Stimulated activated naive CD8-positive, alpha-beta T cell treated with anti-CD3 and anti-CD28 coated beads, Interleukin-15, amount 100 ng/mL, for 72 hours (primary cell): ENCODE measurements at regions not wholly inside any gene's neighbourhood (a gene's known extent, or its start where the extent isn't known, plus 50 kb on each side); places are given as distances from the start of the nearest gene placed in this dataset.
"Not testable (repeated sequence)": the region's sequence is repeated elsewhere in the genome, so short reads cannot be mapped to it uniquely, and the experiment has no call there.

Source experiments
- ATAC-seq: fragments of 150-1000 bp; cut with Tn5 transposase; 2 replicates; pipeline ENCODE4 v1.10.0; 2021; ENCODE audit warnings: mild to moderate bottlenecking, moderate library complexity
- DNase-seq, 2 donors: peaks; one replicate each; pipeline ENCODE4 v3.0.0; 2021 to 2022
- H3K27ac Mint-ChIP-seq, 2 donors: one replicate each; pipeline ENCODE4 v1.8.0; 2022; ENCODE audit warnings: mild to moderate bottlenecking in 2 of 2, mixed read lengths in 2 of 2, moderate library complexity in 2 of 2
- H3K27me3 Mint-ChIP-seq: one replicate; pipeline ENCODE4 v1.8.0; 2022; ENCODE audit warnings: mixed read lengths
- H3K4me1 Mint-ChIP-seq: one replicate; pipeline ENCODE4 v1.8.0; 2022; ENCODE audit warnings: mild to moderate bottlenecking, mixed read lengths
- H3K4me3 Mint-ChIP-seq, 2 donors: one replicate each; pipeline ENCODE4 v1.8.0; 2022; ENCODE audit warnings: mild to moderate bottlenecking in 2 of 2, mixed read lengths in 2 of 2, moderate library complexity in 1 of 2
- H3K9me3 Mint-ChIP-seq, 2 donors: one replicate each; pipeline ENCODE4 v1.8.0; 2022; ENCODE audit warnings: mixed read lengths in 2 of 2

DNA sequence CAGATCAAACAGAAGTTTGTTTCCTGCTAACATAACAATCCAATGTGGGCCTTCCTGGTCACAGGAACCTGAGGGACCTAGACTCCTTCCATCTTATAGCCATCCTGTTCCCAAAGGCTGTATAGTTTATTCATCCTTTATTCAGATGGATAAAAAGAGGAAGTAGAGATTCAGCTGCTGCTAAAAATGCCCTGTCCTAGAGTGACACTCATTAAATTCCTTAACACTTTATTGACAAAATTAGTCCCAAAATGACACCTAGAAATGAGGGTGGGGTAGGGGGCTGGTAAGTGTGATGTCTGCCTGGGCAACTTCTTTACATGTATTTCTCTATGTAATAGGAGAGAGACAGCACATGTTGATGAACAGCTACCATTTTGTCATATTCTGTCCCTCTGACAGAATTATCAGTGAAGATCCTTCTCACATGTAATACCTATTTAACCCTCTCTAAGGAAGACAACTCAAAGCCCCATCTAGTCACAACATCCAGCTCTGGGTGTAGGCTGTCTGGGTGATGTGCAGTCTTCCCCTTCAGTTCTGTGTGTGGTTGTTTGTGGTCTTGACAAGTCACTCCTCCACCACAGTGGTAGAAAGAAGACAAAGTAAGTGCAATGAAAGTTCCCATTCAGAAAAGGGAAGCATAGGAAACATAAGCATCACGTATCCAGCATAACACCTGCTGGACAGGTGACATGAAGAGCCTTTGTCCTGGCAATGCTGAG lies 253.9 kb upstream of the CNTNAP5 start:
- no peak overlapping the region for H3K4me3 Mint-ChIP-seq
- ATAC-seq (no peak), DNase-seq (no peak)
- no peaks in the 10 kb centered on the region for H3K4me1 Mint-ChIP-seq
- H3K27ac Mint-ChIP-seq = no peak overlapping the region
- peaks cover 8 to 9% of the 10 kb centered on the region in 2 donors for H3K9me3 Mint-ChIP-seq
- no peaks in the 10 kb centered on the region for H3K27me3 Mint-ChIP-seq

DNA sequence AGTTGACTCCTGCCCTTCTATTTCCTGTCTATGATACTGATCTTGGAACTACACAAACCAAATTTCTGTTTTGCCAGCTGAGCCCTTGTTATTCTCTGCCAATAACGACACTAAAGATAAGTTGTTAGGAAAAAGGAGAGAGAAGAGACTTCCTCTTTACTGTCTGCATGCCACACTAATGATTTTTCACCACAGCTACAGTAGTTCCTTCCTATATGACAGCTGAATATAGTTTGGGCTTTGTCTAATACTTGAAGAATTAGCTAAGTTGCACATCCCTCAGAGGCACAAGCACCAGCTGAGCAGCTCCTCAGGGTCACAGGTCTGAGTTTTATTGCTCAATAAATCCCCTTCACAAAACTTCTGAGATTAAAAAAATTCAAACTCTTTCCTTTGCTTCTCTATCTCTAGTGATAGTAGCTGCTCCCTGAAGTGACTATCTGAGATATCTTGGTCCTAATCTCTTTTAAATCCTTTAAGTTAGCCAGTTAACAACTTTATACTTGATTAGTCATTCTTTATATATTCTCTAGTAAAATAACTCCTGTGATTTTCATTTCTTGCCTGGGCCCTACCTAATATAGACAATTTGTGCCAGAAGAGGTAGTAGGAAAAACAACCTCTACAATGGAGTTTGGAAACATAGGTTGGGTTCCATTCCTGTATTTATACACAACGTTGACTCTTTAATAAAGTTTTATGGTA lies 253.0 kb upstream of the CNTNAP5 start:
- Mint-ChIP-seq H3K4me3 (no peak overlapping the region), H3K27ac (no peak overlapping the region), H3K4me1 (no peaks in the 10 kb centered on the region), H3K27me3 (no peaks in the 10 kb centered on the region), H3K9me3 (peaks cover 8 to 9% of the 10 kb centered on the region in 2 donors)
- ATAC-seq (no peak), DNase-seq (no peak)

DNA sequence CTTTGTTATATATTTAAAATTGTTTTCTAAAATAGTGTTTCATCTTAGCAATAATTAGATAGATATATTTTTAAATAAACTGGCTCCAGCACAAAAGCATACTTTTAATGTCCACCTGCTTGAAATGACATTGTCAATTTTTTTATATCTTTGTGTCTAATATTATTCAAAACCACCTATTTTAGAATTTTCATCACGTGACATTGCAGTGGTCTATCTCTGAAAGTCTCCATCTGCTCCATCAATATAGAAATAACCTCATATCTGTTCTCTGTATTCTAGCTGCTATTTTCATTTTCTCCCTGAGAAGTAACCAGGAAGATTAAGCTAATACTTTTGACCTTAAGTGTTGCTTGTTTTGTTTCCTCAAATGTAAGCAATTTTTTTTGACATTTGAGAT lies 248.0 kb upstream of the CNTNAP5 start:
- no peak for ATAC-seq

DNA sequence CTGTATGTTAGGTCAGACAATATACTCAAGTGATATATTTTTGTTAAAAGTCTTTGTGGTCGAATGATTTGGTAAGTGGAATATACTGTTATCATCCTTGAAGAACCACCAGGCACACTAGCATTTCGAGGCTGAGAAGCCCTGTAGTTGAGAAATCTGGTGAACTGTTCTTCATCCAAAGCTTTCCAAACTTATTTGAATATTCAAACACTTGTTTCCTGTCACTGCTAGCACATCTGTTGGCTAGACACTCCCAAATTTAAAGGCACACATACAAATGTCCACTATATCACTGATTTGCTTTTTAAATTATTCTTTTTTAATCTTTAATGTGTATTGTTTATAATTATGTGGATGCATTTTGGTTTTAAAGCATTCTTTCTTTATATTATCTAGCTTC lies 241.9 kb upstream of the CNTNAP5 start:
- no peaks in the 10 kb centered on the region for H3K4me1 Mint-ChIP-seq
- DNase-seq = no peak

More for the DNA sequence above, 248.0 kb upstream of the CNTNAP5 start:
- DNase-seq = no peak
- Mint-ChIP-seq H3K27ac (no peak overlapping the region), H3K27me3 (no peaks in the 10 kb centered on the region), H3K9me3 (peaks cover 5 to 8% of the 10 kb centered on the region in 2 donors), H3K4me3 (no peak overlapping the region), H3K4me1 (no peaks in the 10 kb centered on the region)

DNA sequence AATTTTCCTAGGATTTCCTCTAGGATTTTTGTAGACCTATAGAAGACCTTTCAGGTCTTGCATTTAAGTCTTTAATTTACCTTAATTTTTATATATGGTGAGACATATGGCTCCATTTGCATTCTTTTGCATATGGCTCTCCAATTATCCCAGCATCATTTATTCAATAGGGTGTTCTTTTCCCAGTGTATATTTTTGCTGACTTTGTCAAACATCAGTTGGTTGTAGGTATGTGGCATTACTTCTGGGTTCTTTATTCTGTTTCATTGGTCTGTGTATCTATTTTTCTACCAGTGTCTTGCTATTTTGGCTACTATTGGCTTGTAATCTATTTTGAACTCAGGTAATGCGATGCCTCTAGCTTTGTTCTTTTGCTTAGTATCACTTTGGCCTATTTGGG lies 239.8 kb upstream of the CNTNAP5 start:
- DNase-seq (no peak), ATAC-seq (no peak)
- Mint-ChIP-seq H3K9me3 (peaks cover 19 to 21% of the 10 kb centered on the region in 2 donors), H3K27me3 (no peaks in the 10 kb centered on the region), H3K4me1 (no peaks in the 10 kb centered on the region), H3K4me3 (no peak overlapping the region), H3K27ac (no peak overlapping the region)

More for the DNA sequence above, 241.9 kb upstream of the CNTNAP5 start:
- ATAC-seq = no peak
- Mint-ChIP-seq H3K4me3 (no peak overlapping the region), H3K27me3 (no peaks in the 10 kb centered on the region), H3K27ac (no peak overlapping the region), H3K9me3 (peaks cover 19 to 21% of the 10 kb centered on the region in 2 donors)

DNA sequence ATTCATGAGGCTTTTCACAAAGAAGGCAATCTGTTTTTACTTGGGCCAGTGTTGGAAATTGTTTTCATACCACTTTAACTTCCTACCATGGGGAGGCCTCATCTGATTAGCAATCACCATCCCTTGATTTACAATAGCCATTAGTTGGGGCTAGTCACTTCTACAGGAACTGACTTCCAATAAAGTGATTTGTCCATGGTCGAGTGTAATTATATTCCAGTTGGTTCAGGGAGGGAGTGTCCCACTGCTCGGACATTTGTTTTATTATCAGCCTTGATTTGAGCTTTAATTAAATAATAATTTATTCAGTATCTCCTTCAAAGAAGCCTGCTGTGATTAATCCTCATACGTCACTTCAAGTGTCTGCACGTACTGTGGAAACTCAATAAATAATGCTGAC lies 233.9 kb upstream of the CNTNAP5 start:
- Mint-ChIP-seq H3K27ac (no peak overlapping the region), H3K4me1 (no peaks in the 10 kb centered on the region), H3K4me3 (no peak overlapping the region), H3K27me3 (no peaks in the 10 kb centered on the region), H3K9me3 (peaks cover 18 to 28% of the 10 kb centered on the region in 2 donors)
- no peak for DNase-seq
- ATAC-seq = no peak

DNA sequence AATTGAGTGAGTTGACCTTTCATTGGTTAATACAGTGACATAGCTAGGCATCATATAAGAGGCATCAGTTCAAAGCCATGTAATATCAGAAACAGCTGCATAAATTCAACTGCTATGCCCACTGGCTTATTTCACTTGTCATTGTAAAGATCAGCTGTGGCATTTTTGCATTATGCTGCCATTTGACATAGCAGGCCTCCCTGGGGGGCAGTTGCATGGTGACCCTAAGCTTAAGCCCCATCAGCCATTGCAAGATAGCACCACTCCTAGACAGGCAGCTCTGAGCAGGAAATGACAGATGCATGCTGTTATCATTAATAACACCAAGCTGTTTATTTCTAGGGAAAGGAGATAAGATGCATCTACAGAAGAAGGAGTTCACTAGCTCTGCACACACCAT lies 233.4 kb upstream of the CNTNAP5 start:
- H3K9me3 Mint-ChIP-seq = peaks cover 14 to 23% of the 10 kb centered on the region in 2 donors
- H3K27ac Mint-ChIP-seq = no peak overlapping the region
- no peaks in the 10 kb centered on the region for H3K4me1 Mint-ChIP-seq
- H3K4me3 Mint-ChIP-seq = no peak overlapping the region
- DNase-seq (no peak), ATAC-seq (no peak)
- H3K27me3 Mint-ChIP-seq = no peaks in the 10 kb centered on the region

DNA sequence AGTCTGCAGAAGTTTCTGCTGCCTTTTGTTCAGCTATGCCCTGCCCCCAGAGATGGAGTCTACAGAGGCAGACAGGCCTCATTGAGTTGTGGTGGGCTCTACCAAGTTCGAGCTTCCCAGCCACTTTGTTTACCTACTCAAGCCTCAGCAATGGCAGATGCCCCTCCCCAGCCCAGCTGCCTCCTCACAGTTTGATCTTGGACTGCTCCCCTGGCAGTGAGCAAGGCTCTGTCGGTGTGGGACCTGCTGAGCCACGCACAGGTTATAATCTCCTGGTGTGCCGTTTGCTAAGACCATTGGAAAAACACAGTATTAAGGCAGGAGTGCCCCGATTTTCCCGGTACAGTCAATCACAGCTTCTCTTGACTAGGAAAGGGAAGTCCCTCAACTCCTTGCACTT lies 221.0 kb upstream of the CNTNAP5 start:
- H3K27ac Mint-ChIP-seq, H3K4me3 Mint-ChIP-seq, ATAC-seq, DNase-seq, H3K4me1 Mint-ChIP-seq, H3K27me3 Mint-ChIP-seq: not testable (repeated sequence)
- H3K9me3 Mint-ChIP-seq = peaks cover 21 to 61% of the 10 kb centered on the region in 2 donors

DNA sequence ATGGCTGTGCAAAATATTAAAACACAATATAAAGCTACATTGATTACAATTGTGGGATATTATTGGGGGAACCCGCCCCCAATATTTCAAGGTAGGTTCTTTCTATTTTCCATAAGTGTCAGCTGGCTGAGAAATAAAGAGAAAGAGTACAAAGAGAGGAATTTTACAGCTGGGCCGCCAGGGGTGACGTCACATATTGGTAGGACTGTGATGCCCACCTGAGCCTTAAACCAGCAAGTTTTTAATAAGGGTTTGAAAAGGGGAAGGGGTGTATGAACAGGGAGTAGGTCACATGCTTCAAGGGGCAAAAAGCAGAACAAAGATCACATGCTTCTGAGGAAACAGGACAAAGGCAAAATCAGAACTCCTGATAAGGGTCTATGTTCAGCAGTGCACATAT lies 219.3 kb upstream of the CNTNAP5 start:
- not testable (repeated sequence) for H3K27ac Mint-ChIP-seq, H3K27me3 Mint-ChIP-seq, DNase-seq, ATAC-seq, H3K4me1 Mint-ChIP-seq, H3K4me3 Mint-ChIP-seq
- H3K9me3 Mint-ChIP-seq = peaks cover 33 to 68% of the 10 kb centered on the region in 2 donors

DNA sequence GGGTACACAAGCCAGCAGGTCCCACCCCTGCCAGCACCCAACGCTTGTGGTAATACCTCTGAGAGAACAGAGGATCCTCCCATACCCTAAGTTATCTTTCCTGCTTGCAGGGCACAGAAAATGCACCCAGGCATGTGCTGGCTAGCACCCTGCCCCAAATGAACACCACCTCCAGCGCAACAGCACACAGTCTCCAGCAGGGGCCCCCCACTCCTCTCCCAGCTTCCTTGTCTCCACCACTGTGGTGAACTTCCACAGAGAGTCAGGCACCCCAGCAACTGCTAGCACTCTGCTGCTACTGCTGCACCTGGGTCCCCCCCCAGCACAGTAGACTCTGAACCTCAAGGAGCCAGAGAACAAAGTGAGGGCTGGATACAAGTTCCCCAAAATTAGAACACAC lies 216.8 kb upstream of the CNTNAP5 start:
- ATAC-seq = no peak
- H3K27me3 Mint-ChIP-seq = no peaks in the 10 kb centered on the region
- H3K9me3 Mint-ChIP-seq = peaks cover 26 to 50% of the 10 kb centered on the region in 2 donors
- no peak for DNase-seq
- no peak overlapping the region for H3K27ac Mint-ChIP-seq
- H3K4me1 Mint-ChIP-seq = no peaks in the 10 kb centered on the region
- H3K4me3 Mint-ChIP-seq = no peak overlapping the region

DNA sequence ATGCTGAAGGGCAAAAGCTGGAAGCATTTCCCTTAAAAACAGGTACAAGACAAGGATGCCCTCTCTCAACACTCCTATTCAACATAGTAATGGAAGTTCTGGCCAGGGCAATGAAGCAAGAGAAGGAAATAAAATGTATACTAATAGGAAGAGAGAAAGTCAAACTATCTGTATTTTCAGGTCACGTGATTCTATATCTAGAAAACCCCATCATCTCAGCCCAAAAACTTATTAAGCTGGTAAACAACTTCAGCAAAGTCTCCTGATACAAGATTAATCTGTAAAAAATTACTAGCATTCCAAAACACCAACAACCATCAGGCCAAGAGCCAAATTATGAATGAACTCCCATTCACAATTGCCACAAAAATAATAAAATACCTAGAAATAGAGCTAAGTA lies 213.2 kb upstream of the CNTNAP5 start:
- no peak for DNase-seq
- no peaks in the 10 kb centered on the region for H3K27me3 Mint-ChIP-seq
- H3K9me3 Mint-ChIP-seq = peaks cover 26 to 31% of the 10 kb centered on the region in 2 donors
- no peak overlapping the region for H3K27ac Mint-ChIP-seq
- no peaks in the 10 kb centered on the region for H3K4me1 Mint-ChIP-seq
- H3K4me3 Mint-ChIP-seq = no peak overlapping the region
- ATAC-seq = no peak

DNA sequence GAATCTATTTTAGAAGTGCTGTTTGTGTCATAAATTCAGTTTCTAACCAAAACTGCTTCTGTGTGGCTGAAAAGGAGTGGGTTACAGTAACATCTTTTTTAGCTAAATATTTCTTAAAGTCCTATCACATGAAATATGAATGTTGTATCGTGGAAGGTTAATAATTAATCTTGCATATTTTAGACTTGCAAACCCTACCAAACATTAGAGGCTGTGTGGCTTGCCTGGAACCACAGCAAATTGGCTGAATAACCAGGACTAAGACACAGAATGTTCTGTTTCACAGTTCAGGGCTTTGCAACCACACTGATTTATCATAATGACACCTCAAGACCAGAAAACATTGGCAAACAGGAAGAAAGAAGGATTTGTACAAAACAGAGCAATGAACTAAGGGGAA lies 208.9 kb upstream of the CNTNAP5 start:
- Mint-ChIP-seq H3K4me1 (no peaks in the 10 kb centered on the region), H3K27ac (no peak overlapping the region)
- ATAC-seq = no peak

DNA sequence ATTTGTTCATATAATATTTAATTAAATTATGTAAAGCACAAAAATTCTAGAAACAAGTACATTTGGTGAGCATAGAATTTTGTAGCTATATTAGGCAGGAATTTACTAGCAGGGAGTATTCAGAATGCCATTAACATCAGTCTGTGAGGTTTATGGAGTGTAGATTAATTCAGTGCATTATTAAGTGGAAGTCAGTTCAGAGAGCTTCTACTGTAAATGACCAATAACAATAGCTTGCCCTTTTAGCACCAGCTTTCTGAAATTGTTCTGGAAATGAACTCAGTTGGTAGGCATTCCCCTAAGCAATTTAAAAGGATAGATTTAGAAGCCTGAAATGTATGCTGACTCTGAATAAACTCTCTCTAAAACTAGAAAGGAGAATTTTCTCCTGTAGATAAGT lies 208.2 kb upstream of the CNTNAP5 start:
- Mint-ChIP-seq H3K27ac (no peak overlapping the region), H3K27me3 (no peaks in the 10 kb centered on the region), H3K4me3 (no peak overlapping the region), H3K4me1 (no peaks in the 10 kb centered on the region), H3K9me3 (no peaks in the 10 kb centered on the region)
- ATAC-seq (no peak), DNase-seq (no peak)

More for the DNA sequence above, 208.9 kb upstream of the CNTNAP5 start:
- no peak overlapping the region for H3K4me3 Mint-ChIP-seq
- DNase-seq = no peak
- H3K9me3 Mint-ChIP-seq = no peaks in the 10 kb centered on the region
- no peaks in the 10 kb centered on the region for H3K27me3 Mint-ChIP-seq

DNA sequence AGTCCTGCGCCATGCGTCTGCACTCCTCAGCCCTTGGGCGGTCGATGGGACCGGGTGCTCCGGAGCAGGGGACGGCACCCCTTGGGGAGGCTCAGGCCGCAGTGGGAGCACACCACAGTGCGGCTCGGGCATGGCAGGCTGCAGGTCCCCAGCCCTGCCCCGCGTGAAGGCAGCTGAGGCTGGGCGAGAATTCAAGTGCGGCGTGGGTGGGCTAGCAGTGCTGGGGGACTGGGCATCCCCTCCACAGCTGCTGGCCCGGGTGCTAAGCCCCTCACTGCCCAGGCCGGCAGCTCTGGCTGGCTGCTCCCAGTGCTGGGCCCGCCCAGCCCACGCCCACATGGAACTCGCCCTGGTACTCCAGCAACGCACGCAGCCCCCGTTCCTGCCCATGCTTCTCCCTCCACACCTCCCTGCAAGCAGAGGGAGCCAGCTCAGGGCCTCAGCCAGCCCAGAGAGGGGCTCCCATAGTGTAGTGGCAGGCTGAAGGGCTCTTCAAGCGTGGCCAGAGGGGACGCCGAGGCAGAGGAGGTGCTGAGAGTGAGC lies 198.3 kb upstream of the CNTNAP5 start:
- DNase-seq = no peak
- no peak overlapping the region for H3K4me3 Mint-ChIP-seq
- H3K4me1 Mint-ChIP-seq = no peaks in the 10 kb centered on the region
- H3K27me3 Mint-ChIP-seq = no peaks in the 10 kb centered on the region
- H3K9me3 Mint-ChIP-seq = peaks cover 11 to 18% of the 10 kb centered on the region in 2 donors
- peak; percentile 33 for ATAC-seq
- no peak overlapping the region for H3K27ac Mint-ChIP-seq

DNA sequence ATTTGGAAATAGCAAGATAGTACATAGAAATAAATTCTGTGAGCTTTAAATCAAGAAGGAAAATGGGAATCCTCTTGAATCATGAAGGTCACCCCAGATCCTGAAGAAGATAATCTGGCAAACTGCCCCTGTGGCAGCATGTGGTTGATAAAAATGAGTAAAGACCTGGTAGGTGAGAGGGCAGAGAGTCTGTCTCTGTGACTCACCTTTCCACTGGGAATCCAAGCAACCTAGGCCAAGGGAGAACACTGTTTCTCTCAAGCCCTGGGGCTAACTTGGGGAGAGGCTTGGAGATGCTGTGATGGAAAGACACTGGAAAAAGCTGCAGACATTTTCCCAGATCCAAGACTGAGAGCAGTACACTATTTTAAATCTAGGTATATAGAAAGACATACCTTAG lies 185.8 kb upstream of the CNTNAP5 start:
- Mint-ChIP-seq H3K4me1 (no peaks in the 10 kb centered on the region), H3K27me3 (no peaks in the 10 kb centered on the region), H3K4me3 (no peak overlapping the region), H3K9me3 (peaks cover 11 to 17% of the 10 kb centered on the region in 2 donors), H3K27ac (no peak overlapping the region)
- ATAC-seq (no peak), DNase-seq (no peak)

DNA sequence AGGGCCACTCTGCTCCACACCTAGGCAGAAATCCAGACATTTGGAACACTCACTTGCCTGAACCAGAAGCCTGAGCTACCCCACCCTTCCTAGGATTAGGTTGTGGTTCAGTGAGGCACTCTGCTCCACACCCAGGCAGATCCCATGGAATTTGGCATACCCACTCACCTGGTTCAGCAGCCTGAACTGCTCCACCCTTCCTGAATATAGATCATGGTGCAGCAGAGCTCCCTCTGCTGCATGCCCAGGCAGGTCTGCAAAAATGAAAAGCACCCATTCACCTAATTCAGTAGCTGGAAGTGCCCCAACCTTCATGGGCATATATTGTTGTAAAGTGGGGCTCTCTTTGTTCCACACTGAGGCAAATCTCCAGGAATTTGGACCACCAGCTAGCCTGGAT lies 185.1 kb upstream of the CNTNAP5 start:
- Mint-ChIP-seq H3K9me3 (peaks cover 11 to 17% of the 10 kb centered on the region in 2 donors), H3K27me3 (no peaks in the 10 kb centered on the region), H3K27ac (peak overlapping the region in 1 of 2 donors; percentile 16), H3K4me3 (no peak overlapping the region), H3K4me1 (no peaks in the 10 kb centered on the region)
- DNase-seq (no peak), ATAC-seq (no peak)
